Gastroesophageal sphincter (tissue), 4 donors: ENCODE measurements at regions not wholly inside any gene's neighbourhood (a gene's known extent, or its start where the extent isn't known, plus 50 kb on each side); places are given as distances from the start of the nearest gene placed in this dataset.

Source experiments
- ATAC-seq: fragments of 150-250 bp; one replicate; pipeline ENCODE4 v1.9.1; 2016; ENCODE audit warnings: mild to moderate bottlenecking, moderate library complexity
- H3K27ac ChIP-seq, 4 donors: fragments of 200-600 bp; sonication (generic) in 3 of 4; 1 replicate in 3 of 4; 2 replicates in 1 of 4; pipeline ENCODE4 v1.5.1; 2016 to 2019
- H3K27me3 ChIP-seq: fragments of 200-600 bp; sonication (generic); one replicate; pipeline ENCODE4 v1.5.1; 2019
- H3K36me3 ChIP-seq, 2 donors: fragments of 200-600 bp; sonication (generic); one replicate each; pipeline ENCODE4 v1.5.1; 2019; ENCODE audit warnings: control low read depth in 1 of 2
- H3K4me1 ChIP-seq, 3 donors: fragments of 200-600 bp; sonication (generic); 1 replicate in 2 of 3; 2 replicates in 1 of 3; pipeline ENCODE4 v1.5.1; 2016 to 2019; ENCODE audit warnings: control low read depth in 2 of 3
- H3K4me3 ChIP-seq, 2 donors: fragments of 200-600 bp; sonication (generic); one replicate each; pipeline ENCODE4 v1.5.1; 2019; ENCODE audit warnings: mild to moderate bottlenecking in 1 of 2, moderate library complexity in 1 of 2
- H3K9me3 ChIP-seq, 3 donors: fragments of 200-600 bp; sonication (generic); one replicate each; pipeline ENCODE4 v1.5.1; 2017 to 2019; ENCODE audit warnings: control low read depth in 2 of 3
- EP300 ChIP-seq: sonication (generic); formaldehyde crosslinking; IDR thresholded peaks from one replicate; pipeline ENCODE4 v1.6.1; 2017; ENCODE audit warnings: antibody characterized with exemption, mild to moderate bottlenecking
- POLR2A ChIP-seq, 2 donors: fragments of 450-650 bp; IDR thresholded peaks; one replicate each; pipeline ENCODE4 v1.6.1; 2017; ENCODE audit warnings: antibody characterized with exemption in 2 of 2, mild to moderate bottlenecking in 2 of 2, moderate library complexity in 1 of 2
- POLR2AphosphoS5 ChIP-seq: sonication (generic); formaldehyde crosslinking; IDR thresholded peaks from one replicate; pipeline ENCODE4 v1.6.1; 2017; ENCODE audit warnings: antibody characterized with exemption
- WGBS, 2 donors: methylation state at CpG; one replicate each; pipeline ENCODE4 v1.1.5; 2018; ENCODE audit warnings: low coverage in 1 of 2; 5-methylcytosine and 5-hydroxymethylcytosine counted together
- TF ChIP-seq, protein P1 (sequence below), 4 experiments: fragments of 200-600 bp in 2 of 4; fragments of 450-650 bp in 2 of 4; sonication (generic) in 1 of 4; IDR thresholded peaks; one replicate each; pipeline ENCODE4 v1.5.1; 2017 to 2019; ENCODE audit warnings: antibody characterized with exemption in 4 of 4, mild to moderate bottlenecking in 2 of 4, moderate library complexity in 2 of 4

DNA sequence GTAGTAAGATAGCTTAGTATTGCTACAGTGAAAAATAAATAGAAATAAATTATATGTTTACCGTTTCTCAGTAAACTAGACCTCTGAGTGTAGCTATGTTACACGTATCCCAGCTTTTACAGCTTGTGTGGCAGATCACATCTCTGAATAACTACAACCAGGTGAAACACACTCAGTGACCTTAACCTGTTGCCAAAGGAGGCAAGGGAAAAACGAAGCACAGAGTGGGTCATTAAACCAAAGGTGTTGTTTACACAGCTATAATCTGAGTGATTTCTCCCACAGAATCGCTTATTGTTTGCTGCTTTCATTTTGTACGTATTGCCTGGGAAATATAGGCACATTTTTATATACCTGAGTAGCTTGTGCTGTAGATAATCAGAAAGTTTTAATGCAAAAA is 688.2 kb upstream of the KIF2B start:
- Histone ChIP-seq H3K27ac (no peak overlapping the region), H3K27me3 (no peaks in the 10 kb centered on the region), H3K4me3 (no peak overlapping the region), H3K4me1 (no peaks in the 10 kb centered on the region), H3K9me3 (no peaks in the 10 kb centered on the region), H3K36me3 (no peaks in the 10 kb centered on the region)
- 54 to 80% methylated on average over 5 of the region's 5 CpGs for whole genome bisulfite sequencing, 2 donors
- TF ChIP-seq POLR2AphosphoS5: no peak
- no peak for TF ChIP-seq POLR2A (IDR thresholded peaks at IDR 0.05)
- TF ChIP-seq, protein P1, sequence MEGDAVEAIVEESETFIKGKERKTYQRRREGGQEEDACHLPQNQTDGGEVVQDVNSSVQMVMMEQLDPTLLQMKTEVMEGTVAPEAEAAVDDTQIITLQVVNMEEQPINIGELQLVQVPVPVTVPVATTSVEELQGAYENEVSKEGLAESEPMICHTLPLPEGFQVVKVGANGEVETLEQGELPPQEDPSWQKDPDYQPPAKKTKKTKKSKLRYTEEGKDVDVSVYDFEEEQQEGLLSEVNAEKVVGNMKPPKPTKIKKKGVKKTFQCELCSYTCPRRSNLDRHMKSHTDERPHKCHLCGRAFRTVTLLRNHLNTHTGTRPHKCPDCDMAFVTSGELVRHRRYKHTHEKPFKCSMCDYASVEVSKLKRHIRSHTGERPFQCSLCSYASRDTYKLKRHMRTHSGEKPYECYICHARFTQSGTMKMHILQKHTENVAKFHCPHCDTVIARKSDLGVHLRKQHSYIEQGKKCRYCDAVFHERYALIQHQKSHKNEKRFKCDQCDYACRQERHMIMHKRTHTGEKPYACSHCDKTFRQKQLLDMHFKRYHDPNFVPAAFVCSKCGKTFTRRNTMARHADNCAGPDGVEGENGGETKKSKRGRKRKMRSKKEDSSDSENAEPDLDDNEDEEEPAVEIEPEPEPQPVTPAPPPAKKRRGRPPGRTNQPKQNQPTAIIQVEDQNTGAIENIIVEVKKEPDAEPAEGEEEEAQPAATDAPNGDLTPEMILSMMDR (IDR thresholded peaks at IDR 0.05): no peak
- no peak for TF ChIP-seq EP300
- no peak for ATAC-seq

DNA sequence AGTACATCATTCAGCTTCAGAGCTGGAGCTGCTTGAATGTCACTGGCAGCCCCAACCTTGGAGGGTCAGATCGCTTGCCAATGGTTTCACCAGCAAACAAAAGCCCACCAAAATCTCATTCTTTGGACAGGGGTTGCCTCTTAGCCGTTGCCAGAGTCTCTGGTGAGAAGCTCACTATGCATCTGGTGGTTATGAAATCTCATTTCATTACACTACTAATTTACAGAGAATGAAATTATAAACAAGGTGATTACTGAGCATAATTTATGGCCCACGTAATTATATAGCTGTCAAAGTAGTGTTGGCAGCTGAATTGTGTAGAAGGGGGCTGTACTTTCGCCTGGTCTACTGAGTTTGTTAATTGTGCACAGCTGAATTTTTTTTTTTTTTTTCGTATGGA is 688.9 kb upstream of the KIF2B start:
- Histone ChIP-seq H3K36me3 (no peaks in the 10 kb centered on the region), H3K4me1 (no peaks in the 10 kb centered on the region), H3K4me3 (no peak overlapping the region), H3K27ac (no peak overlapping the region), H3K27me3 (no peaks in the 10 kb centered on the region), H3K9me3 (no peaks in the 10 kb centered on the region)
- WGBS, 2 donors: 41 to 45% methylated on average over 4 to 5 of the region's 5 CpGs
- TF ChIP-seq EP300 (no peak), POLR2A (IDR thresholded peaks at IDR 0.05) (no peak), POLR2AphosphoS5 (no peak)
- TF ChIP-seq, protein P1 (IDR thresholded peaks at IDR 0.05): no peak
- ATAC-seq: no peak

DNA sequence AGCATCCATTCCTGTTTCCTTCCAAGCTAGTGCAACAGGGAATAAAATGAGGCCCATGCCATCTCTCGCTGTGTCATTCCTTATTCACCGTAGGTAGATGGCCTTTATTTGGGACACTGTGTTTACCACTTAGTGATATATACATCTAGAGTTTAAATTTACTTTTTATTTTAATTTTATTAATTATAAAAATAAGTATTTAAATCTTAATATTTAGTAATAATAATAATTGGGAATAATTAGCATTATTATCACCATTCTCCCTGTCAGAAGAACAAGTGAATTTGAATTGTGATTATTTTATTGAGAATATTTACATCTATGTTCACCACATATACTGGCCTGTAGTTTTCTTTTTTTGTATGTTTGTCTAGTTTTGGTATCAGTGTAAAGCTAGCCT is 692.9 kb upstream of the KIF2B start:
- H3K36me3 ChIP-seq: no peaks in the 10 kb centered on the region
- 88 to 96% methylated on average over 2 of the region's 2 CpGs for WGBS, 2 donors

DNA sequence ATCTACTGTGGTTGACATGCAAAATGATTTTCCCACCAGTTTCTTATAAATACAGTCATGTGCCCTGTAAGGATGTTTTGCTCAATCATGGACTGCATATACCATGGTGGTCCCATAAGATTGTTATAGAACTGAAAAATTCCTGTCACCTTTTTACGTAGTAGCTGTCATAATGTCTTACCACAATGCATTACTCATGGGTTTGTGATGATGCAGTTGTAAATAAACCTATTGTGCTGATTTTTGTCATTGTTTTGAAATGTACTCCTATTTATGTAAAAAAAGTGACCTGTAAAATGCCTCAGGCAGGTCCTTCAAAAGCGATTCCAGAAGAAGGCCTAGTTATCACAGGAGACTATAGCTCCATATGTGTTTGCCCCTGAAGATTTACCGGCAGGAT is 695.4 kb upstream of the KIF2B start:
- Histone ChIP-seq H3K27ac (no peak overlapping the region), H3K9me3 (no peaks in the 10 kb centered on the region), H3K4me3 (no peak overlapping the region), H3K36me3 (no peaks in the 10 kb centered on the region), H3K4me1 (no peaks in the 10 kb centered on the region), H3K27me3 (no peaks in the 10 kb centered on the region)
- no peak for ATAC-seq
- TF ChIP-seq, protein P1 (IDR thresholded peaks at IDR 0.05): no peak
- TF ChIP-seq POLR2AphosphoS5 (no peak), EP300 (no peak), POLR2A (IDR thresholded peaks at IDR 0.05) (no peak)
- 84 to 90% methylated on average over 2 to 3 of the region's 3 CpGs for WGBS, 2 donors

More for the DNA sequence above, 692.9 kb upstream of the KIF2B start:
- H3K9me3 ChIP-seq: no peaks in the 10 kb centered on the region
- ATAC-seq: no peak
- no peak overlapping the region for H3K27ac ChIP-seq
- H3K4me1 ChIP-seq: no peaks in the 10 kb centered on the region
- H3K4me3 ChIP-seq: no peak overlapping the region
- no peaks in the 10 kb centered on the region for H3K27me3 ChIP-seq
- TF ChIP-seq EP300 (no peak), POLR2AphosphoS5 (no peak), POLR2A (IDR thresholded peaks at IDR 0.05) (no peak)
- TF ChIP-seq, protein P1 (IDR thresholded peaks at IDR 0.05): no peak

DNA sequence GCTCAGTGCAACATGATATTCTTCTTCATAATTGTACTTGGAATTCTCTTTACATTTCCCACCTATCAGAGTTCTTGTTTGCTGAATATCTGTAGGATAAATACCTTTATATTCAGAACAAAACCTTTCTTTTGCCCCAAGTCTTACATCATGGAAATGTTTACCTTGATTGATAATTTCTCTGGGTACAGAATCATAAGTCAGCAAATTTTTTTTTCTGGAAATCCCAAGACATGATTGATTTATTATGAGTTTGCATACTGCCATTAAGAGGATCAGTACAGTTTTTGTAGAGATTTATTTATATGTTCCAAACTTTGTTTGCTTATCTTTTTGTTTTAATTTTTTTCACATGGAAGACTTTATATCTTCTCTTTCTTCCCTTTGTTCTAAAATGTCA is 699.8 kb upstream of the KIF2B start:
- no peak overlapping the region for H3K27ac ChIP-seq
- no peak for TF ChIP-seq POLR2A (IDR thresholded peaks at IDR 0.05)
- no peaks in the 10 kb centered on the region for H3K9me3 ChIP-seq
- no peaks in the 10 kb centered on the region for H3K27me3 ChIP-seq
- no peaks in the 10 kb centered on the region for H3K4me1 ChIP-seq
- ATAC-seq: no peak
- no peaks in the 10 kb centered on the region for H3K36me3 ChIP-seq
- no peak overlapping the region for H3K4me3 ChIP-seq

DNA sequence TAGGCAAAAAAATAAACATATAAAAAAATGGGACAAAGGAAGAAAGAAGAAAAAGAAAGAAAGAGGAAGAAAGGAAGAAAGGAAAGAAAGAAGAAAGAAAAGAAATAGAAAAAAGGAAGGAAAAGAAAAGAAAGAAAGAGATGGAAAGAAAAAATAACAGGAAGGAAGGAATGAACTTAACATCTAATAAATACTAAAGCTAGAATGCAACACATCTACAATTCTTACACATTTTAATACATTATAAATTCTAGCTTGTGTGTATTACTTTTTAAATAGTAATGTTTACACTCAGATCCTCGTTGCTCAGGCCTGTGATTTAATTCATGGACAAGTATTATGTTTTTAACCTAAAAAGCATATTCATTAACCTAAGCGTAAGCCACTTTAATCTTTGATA is 703.0 kb upstream of the KIF2B start:
- Histone ChIP-seq H3K36me3 (no peaks in the 10 kb centered on the region), H3K9me3 (peaks cover 0 to 15% (median 0%) of the 10 kb centered on the region in 3 donors), H3K27ac (no peak overlapping the region), H3K4me1 (no peaks in the 10 kb centered on the region), H3K27me3 (no peaks in the 10 kb centered on the region), H3K4me3 (no peak overlapping the region)
- no peak for ATAC-seq
- no peak for TF ChIP-seq EP300
- no peak for TF ChIP-seq POLR2A (IDR thresholded peaks at IDR 0.05)
- TF ChIP-seq, protein P1 (IDR thresholded peaks at IDR 0.05): no peak
- no peak for TF ChIP-seq POLR2AphosphoS5
- 56 to 62% methylated on average over 2 of the region's 2 CpGs for WGBS, 2 donors
